IPS-15b (cell line): ENCODE measurements at regions not wholly inside any gene's neighbourhood (a gene's known extent, or its start where the extent isn't known, plus 50 kb on each side); places are given as distances from the start of the nearest gene placed in this dataset.
"Not testable (repeated sequence)": the region's sequence is repeated elsewhere in the genome, so short reads cannot be mapped to it uniquely, and the experiment has no call there.

Experiments
- H3K27me3 ChIP-seq: one replicate; pipeline ENCODE4 v1.6.1; 2013; ENCODE audit warnings: low read length; ENCODE audit not compliant: control insufficient read depth, insufficient read depth
- H3K36me3 ChIP-seq: one replicate; pipeline ENCODE4 v1.6.1; 2013; ENCODE audit warnings: low read length; ENCODE audit not compliant: control insufficient read depth, insufficient read depth
- H3K4me1 ChIP-seq: one replicate; pipeline ENCODE4 v1.6.1; 2013; ENCODE audit warnings: mild to moderate bottlenecking, low read length; ENCODE audit not compliant: control insufficient read depth, insufficient read depth
- H3K4me3 ChIP-seq: one replicate; pipeline ENCODE4 v1.5.1; 2013; ENCODE audit warnings: low read depth, low read length
- H3K9ac ChIP-seq: one replicate; pipeline ENCODE4 v1.6.1; 2013; ENCODE audit warnings: low read depth, mild to moderate bottlenecking, low read length
- H3K9me3 ChIP-seq: one replicate; pipeline ENCODE4 v1.6.1; 2013; ENCODE audit warnings: mild to moderate bottlenecking, low read length; ENCODE audit not compliant: control insufficient read depth, insufficient read depth

DNA sequence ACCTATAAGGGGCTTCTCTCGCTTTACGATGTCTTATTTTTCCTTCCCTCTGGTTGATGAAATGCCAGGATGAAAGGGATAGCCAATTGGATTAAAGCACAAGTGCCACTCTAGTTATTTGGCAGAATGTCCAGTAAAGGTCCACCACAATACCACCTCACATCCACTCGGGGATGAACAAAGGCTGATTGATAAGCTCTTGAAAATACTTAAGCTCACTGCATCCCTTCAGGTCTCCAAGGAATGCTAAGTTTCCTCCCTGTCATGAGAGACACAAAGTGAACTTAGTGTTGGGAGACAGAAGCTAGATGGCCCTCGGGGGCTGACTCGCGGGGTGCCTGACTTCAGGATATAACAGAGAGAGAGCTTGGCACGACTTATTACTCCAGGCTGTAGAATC lies 185.9 kb upstream of the ZNF644 start:
- H3K27me3 ChIP-seq, H3K9ac ChIP-seq, H3K4me3 ChIP-seq, H3K36me3 ChIP-seq, H3K9me3 ChIP-seq, H3K4me1 ChIP-seq: not testable (repeated sequence)

DNA sequence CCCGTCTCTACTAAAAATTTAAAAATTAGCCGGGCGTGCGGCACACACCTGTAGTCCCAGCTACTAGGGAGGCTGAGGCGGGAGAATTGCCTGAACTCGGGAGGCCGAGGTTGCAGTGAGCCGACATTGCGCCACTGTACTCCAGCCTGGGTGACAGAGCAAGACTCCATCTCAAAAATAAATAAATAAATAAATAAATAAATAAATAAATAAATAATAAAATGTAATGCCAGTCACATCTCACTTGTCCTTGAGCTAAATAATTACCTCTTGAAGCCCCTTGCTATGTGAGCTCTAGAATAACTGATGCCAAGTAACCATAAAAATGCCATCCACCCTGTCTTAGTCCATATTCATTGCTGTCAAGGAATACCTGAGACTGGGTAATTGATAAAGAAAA lies 182.3 kb upstream of the ZNF644 start:
- not testable (repeated sequence) for H3K4me1 ChIP-seq, H3K27me3 ChIP-seq, H3K36me3 ChIP-seq, H3K9me3 ChIP-seq, H3K4me3 ChIP-seq, H3K9ac ChIP-seq

DNA sequence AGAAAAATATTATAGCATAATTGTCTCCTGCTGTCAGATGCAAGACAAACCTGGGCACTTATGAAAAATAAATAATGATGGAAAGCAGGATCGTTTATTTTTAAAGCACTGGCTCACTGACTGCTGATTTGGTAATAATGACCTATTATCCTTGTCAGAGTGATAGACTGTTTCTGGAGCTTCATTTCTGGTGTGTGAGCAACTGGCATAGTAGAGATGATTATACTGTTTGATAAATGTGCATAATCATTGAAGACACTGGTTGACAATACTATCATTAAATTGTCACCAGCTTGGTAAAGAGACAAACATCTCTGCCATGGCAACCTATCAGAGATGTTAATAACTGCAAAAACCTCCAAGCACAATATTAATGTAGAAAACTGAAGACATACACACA lies 179.9 kb upstream of the ZNF644 start:
- no peak overlapping the region for H3K9ac ChIP-seq
- H3K27me3 ChIP-seq = no peaks in the 10 kb centered on the region
- H3K4me3 ChIP-seq = no peak overlapping the region
- no peaks in the 10 kb centered on the region for H3K36me3 ChIP-seq
- H3K4me1 ChIP-seq = no peaks in the 10 kb centered on the region
- H3K9me3 ChIP-seq = no peaks in the 10 kb centered on the region

DNA sequence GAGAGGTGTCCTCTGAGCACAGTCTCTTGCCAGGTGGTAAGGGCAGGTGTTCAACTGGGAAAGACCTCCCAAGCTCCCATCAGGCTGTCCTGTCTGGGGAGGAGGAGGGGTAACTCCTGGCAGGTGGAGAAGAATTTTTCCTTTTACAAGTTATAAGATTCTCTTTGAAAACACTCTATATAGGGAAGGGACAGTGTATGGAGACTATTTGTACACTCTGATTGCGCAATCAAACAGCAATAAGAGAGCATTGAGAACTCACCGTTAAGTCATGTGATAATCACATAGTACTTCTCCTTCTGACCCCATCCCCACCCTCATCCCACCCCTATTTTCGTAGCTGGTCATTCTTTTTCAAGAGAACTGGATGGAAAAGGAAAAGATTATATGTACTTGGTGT lies 179.3 kb upstream of the ZNF644 start:
- H3K9me3 ChIP-seq = no peaks in the 10 kb centered on the region
- no peaks in the 10 kb centered on the region for H3K27me3 ChIP-seq
- no peaks in the 10 kb centered on the region for H3K36me3 ChIP-seq
- no peaks in the 10 kb centered on the region for H3K4me1 ChIP-seq
- H3K4me3 ChIP-seq = no peak overlapping the region
- no peak overlapping the region for H3K9ac ChIP-seq

DNA sequence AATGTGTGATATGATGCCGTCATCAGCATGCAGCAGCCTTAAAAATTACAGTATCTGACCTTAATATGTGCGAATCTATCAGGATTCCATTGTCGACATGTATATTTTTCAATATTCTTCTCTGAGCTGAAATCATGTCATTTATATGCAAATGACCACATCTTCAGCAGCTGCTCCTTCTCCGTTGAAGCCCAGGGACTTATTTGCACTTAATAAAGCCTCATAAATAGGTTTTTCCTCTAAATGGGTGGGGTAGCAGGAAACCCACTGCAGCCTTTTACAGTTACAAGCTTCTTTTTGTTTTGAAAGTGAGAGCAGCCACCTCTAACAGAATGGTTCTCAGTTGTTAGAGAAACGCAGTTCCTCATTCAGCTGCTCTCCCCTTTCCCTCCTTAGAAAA lies 178.8 kb upstream of the ZNF644 start:
- Histone ChIP-seq H3K36me3 (no peaks in the 10 kb centered on the region), H3K9ac (no peak overlapping the region), H3K4me3 (no peak overlapping the region), H3K4me1 (no peaks in the 10 kb centered on the region), H3K27me3 (no peaks in the 10 kb centered on the region), H3K9me3 (no peaks in the 10 kb centered on the region)

DNA sequence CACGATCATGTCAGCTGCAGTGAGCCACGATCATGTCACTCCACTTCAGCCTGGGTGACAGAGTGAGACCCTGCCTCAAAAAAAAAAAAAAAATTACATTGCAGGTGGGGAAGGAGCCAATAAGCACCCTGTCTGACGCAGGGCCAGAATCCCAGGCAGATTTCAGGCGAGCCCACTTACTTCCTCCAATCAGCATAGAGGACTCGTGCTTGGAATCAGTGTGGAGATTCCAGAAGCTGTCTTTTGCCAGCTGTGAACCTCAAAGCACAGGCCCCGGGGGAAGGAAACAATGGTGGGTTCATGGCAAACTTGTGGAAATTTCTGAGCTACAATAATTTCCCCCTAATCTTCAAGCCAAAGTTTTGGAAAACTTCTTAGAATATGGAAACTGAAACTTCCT lies 178.2 kb upstream of the ZNF644 start:
- H3K9ac ChIP-seq = no peak overlapping the region
- H3K36me3 ChIP-seq = no peaks in the 10 kb centered on the region
- no peak overlapping the region for H3K4me3 ChIP-seq
- H3K4me1 ChIP-seq = no peaks in the 10 kb centered on the region
- no peaks in the 10 kb centered on the region for H3K27me3 ChIP-seq
- no peaks in the 10 kb centered on the region for H3K9me3 ChIP-seq

DNA sequence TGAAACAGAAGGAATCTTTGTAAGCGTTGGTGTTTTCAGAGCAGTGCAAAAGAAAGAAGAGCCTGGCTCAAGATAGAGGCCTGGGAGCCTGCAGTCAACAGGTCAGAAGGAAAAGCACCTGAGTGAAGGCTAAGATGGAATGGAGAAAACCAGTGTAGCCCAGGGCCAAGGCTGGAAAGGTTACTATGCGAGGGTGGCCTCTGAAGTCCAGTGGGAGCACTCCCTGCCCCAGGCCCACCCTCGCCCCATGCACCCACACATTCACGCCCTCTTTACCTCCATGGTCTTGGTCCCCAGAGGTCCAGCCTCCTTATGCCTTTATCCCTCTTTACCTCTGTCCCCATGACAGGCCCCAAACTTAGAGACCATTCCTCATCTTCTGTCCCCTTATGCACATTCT lies 169.2 kb upstream of the ZNF644 start:
- no peaks in the 10 kb centered on the region for H3K36me3 ChIP-seq
- H3K9me3 ChIP-seq = no peaks in the 10 kb centered on the region
- H3K9ac ChIP-seq = no peak overlapping the region
- no peak overlapping the region for H3K4me3 ChIP-seq
- no peaks in the 10 kb centered on the region for H3K27me3 ChIP-seq
- no peaks in the 10 kb centered on the region for H3K4me1 ChIP-seq

DNA sequence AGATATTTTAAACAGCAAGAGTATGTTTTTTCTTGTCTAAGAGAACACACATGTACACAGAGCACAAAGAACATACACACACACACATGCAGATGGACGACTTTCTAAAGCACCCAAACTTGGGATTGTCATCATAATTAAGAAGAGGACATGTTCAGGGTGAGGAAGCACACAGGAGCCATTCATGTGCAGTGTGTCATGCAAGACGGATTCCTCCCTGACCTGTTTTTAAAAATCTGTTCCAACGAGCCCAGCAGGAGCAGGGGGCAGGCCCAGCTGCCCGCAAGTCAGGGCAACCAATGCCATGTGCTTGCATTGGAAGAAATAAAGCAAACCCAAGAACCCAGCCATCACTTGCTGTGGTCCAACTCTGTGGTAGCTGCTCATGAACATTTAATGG lies 167.3 kb upstream of the ZNF644 start:
- Histone ChIP-seq H3K27me3 (no peaks in the 10 kb centered on the region), H3K9ac (no peak overlapping the region), H3K4me1 (no peaks in the 10 kb centered on the region), H3K9me3 (no peaks in the 10 kb centered on the region), H3K36me3 (no peaks in the 10 kb centered on the region), H3K4me3 (no peak overlapping the region)

DNA sequence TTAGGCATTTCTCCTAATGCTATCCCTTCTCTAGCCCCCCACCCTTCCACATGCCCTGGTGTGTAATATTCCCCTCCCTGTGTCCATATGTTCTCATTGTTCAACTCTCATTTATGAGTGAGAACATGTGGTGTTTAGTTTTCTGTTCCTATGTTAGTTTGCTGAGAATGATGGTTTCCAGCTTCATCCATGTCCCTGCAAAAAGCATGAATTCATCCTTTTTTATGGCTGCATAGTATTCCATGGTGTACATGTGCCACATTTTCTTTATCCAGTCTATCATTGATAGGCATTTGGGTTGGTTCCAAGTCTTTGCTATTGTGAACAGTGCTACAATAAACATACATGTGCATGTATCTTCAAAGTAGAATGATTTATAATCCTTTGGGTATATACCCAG lies 161.0 kb upstream of the ZNF644 start:
- not testable (repeated sequence) for H3K27me3 ChIP-seq, H3K36me3 ChIP-seq, H3K9me3 ChIP-seq, H3K4me3 ChIP-seq, H3K4me1 ChIP-seq, H3K9ac ChIP-seq

DNA sequence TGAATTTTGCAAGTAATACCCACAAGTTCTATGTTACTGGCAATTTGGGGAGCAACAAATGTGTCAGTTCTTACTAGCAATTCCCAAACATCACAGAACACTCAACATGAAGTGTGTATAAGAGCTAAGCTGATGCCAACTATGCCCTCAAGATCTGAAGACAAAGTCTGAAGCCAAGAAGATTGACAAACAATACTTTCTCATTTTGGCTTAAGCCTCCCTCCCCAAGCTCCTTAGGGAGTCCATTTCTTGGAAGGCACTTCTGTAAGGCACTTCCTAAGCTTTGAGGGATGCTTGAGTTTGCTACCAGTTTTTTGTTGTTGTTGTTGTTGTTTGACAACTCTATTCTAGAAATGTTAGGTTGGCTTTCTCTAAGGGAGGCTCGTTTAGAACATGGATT lies 154.4 kb upstream of the ZNF644 start:
- H3K4me3 ChIP-seq = no peak overlapping the region
- H3K9me3 ChIP-seq = no peaks in the 10 kb centered on the region
- H3K9ac ChIP-seq = no peak overlapping the region
- no peaks in the 10 kb centered on the region for H3K27me3 ChIP-seq
- H3K36me3 ChIP-seq = no peaks in the 10 kb centered on the region
- no peaks in the 10 kb centered on the region for H3K4me1 ChIP-seq

DNA sequence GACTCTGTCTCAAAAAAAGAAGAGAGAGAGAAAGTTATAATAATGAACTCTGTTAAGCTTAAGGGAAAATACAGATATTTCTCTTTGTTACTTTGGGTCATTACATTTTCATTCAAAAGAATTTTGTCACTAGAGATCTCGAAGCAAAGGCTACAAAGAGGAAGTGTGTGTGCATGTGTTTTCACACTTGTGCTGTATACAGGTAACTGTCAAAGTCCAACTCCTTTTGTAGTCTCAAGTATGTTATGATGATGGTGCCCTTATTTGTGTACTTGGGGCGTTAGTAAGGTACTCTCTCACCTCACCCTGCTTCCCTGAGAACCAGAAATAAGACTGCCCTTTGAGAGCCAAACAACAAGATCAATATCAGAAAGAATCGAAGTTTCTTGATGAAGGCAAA lies 152.9 kb upstream of the ZNF644 start:
- no peaks in the 10 kb centered on the region for H3K9me3 ChIP-seq
- H3K9ac ChIP-seq = no peak overlapping the region
- H3K4me3 ChIP-seq = no peak overlapping the region
- no peaks in the 10 kb centered on the region for H3K36me3 ChIP-seq
- H3K4me1 ChIP-seq = no peaks in the 10 kb centered on the region
- H3K27me3 ChIP-seq = no peaks in the 10 kb centered on the region

DNA sequence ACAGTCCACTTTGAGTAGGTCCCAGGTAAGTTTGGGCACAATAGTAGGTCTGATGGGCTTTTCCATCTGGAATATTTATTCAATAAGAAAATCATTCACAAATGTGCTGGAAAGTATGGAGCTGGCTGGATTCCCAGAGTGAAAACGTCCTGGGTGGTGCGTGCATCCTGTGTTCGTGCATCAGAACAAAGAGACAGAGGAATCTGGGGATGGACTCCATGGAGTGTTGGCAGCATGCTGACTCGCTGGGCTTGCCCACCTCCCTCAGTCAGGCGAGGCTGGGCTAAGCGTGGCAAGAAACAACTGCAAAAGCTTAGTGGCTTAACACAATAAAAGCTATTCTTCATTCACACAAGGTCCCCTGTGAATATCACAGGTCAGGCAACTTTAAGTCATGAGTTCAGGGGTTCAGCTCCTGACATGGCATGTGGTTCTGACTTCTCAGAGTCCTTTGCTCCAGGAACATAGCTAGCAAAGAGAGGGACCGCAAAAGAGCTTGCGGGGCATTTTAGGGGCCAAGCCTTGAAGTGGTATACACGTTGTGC lies 151.6 kb upstream of the ZNF644 start:
- H3K4me3 ChIP-seq = no peak overlapping the region
- H3K36me3 ChIP-seq = no peaks in the 10 kb centered on the region
- H3K4me1 ChIP-seq = no peaks in the 10 kb centered on the region
- no peaks in the 10 kb centered on the region for H3K27me3 ChIP-seq
- no peaks in the 10 kb centered on the region for H3K9me3 ChIP-seq
- no peak overlapping the region for H3K9ac ChIP-seq

DNA sequence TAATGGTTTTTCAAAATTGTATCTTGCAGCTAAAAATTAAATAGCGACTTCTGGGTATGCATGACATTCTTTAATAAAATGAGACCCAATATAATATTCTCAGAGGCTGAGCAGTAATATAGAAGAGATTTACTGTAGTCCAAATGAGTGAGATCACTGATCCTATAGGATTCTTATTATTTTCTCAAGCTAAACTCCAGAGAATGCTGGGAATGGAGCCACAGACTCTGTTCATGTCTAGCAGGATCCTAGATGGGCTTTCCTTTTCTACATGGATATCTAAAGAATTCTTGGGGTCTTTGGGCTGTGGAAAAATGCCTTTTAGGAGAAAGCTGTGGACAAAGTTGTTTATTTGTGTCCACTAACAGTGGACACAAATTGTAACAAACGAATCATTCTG lies 150.7 kb upstream of the ZNF644 start:
- no peaks in the 10 kb centered on the region for H3K4me1 ChIP-seq
- no peak overlapping the region for H3K4me3 ChIP-seq
- no peaks in the 10 kb centered on the region for H3K9me3 ChIP-seq
- no peaks in the 10 kb centered on the region for H3K27me3 ChIP-seq
- H3K36me3 ChIP-seq = no peaks in the 10 kb centered on the region
- H3K9ac ChIP-seq = no peak overlapping the region
